ENCODE measurements at regions not wholly inside any gene's neighbourhood (a gene's known extent, or its start where the extent isn't known, plus 50 kb on each side); places are given as distances from the start of the nearest gene placed in this dataset.

- no peak for DNase-seq
- Histone ChIP-seq H3K9me3 (replicated peaks in 1 of 3) (no peaks in the 10 kb centered on the region), H3K4me1 (replicated peaks in 1 of 2) (no peaks in the 10 kb centered on the region), H3K4me3 (no peak overlapping the region), H3K36me3 (replicated peaks in 1 of 2) (no peaks in the 10 kb centered on the region), H3K27me3 (no peaks in the 10 kb centered on the region), H3K27ac (no peak overlapping the region)
- no peak for TF ChIP-seq CTCF (IDR thresholded peaks at IDR 0.05)
- TF ChIP-seq POLR2A (IDR thresholded peaks at IDR 0.05) = no peak
- WGBS, 4 donors = 65 to 73% (median 72%) methylated on average over 2 of the region's 2 CpGs
- intact Hi-C loops (cut with DNase I) = no loop called here
Observed at GRCh38 chr6:95785785-95786184, 208.4 kb downstream of the MANEA start.

- WGBS, 4 donors = 78 to 93% (median 84%) methylated on average over 3 of the region's 3 CpGs
- H3K4me1 ChIP-seq (replicated peaks in 1 of 2) = no peaks in the 10 kb centered on the region
- H3K27ac ChIP-seq = no peak overlapping the region
- no peaks in the 10 kb centered on the region for H3K27me3 ChIP-seq
- intact Hi-C loops (cut with DNase I) = no loop called here
- no peaks in the 10 kb centered on the region for H3K9me3 ChIP-seq (replicated peaks in 1 of 3)
- no peaks in the 10 kb centered on the region for H3K36me3 ChIP-seq (replicated peaks in 1 of 2)
- DNase-seq = no peak
- no peak overlapping the region for H3K4me3 ChIP-seq
- TF ChIP-seq POLR2A (IDR thresholded peaks at IDR 0.05) (no peak), CTCF (IDR thresholded peaks at IDR 0.05) (no peak)
Observed at GRCh38 chr6:95786802-95787201, 209.5 kb downstream of the MANEA start.

DNA sequence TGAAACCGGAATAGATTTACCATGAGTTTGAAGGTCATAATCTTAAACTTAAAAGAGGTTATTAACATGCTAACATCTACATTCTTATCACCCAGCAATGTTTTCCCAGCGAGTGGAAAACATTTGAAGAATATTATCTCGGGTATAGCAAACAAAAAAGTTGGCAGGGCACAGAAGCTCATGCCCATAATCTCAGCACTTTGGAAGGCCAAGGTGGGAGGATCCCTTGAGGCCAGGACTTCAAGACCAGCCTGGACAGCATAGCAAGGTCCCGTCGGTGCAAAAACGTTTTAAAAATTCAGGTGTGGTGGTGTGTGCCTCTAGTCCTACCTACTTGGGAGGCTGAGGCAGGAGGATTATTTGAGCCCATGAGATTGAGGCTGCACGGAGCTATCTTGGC lies 213.5 kb downstream of the MANEA start:
- TF ChIP-seq POLR2A (IDR thresholded peaks at IDR 0.05) = no peak
- TF ChIP-seq CTCF (IDR thresholded peaks at IDR 0.05) = no peak
- H3K27ac ChIP-seq = no peak overlapping the region
- intact Hi-C loops (cut with DNase I) = no loop called here
- no peaks in the 10 kb centered on the region for H3K9me3 ChIP-seq (replicated peaks in 1 of 3)
- no peaks in the 10 kb centered on the region for H3K4me1 ChIP-seq (replicated peaks in 1 of 2)
- no peaks in the 10 kb centered on the region for H3K27me3 ChIP-seq
- WGBS, 4 donors = 65 to 74% (median 66%) methylated on average over 7 of the region's 7 CpGs
- no peaks in the 10 kb centered on the region for H3K36me3 ChIP-seq (replicated peaks in 1 of 2)
- DNase-seq = no peak
- no peak overlapping the region for H3K4me3 ChIP-seq

DNA sequence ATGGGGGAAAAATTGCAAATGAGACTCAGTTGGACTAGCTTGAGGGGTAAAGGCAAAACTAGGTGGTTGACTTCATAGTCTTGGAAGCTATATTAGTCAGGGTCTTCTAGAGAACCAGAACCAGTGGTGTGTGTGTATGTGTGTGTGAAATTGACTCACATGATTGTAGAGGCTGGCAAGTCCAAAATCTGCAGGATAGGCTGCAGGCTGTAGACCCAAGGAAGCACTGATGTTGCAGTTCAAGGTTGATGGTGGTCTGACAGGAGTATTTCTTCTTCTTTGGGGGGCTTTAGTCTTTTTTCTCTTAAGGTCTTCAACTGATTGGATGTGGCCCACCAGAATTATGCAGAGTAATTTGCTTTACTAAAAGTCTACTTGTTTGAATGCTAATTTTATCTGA lies 217.4 kb downstream of the MANEA start:
- H3K36me3 ChIP-seq (replicated peaks in 1 of 2) = no peaks in the 10 kb centered on the region
- no peak for TF ChIP-seq CTCF (IDR thresholded peaks at IDR 0.05)
- no peak for TF ChIP-seq POLR2A (IDR thresholded peaks at IDR 0.05)
- H3K27ac ChIP-seq = no peak overlapping the region
- no peaks in the 10 kb centered on the region for H3K9me3 ChIP-seq (replicated peaks in 1 of 3)
- H3K27me3 ChIP-seq = no peaks in the 10 kb centered on the region
- no peak overlapping the region for H3K4me3 ChIP-seq
- intact Hi-C loops (cut with DNase I) = no loop called here
- no peak for DNase-seq
- no peaks in the 10 kb centered on the region for H3K4me1 ChIP-seq (replicated peaks in 1 of 2)

Measured in adrenal gland (tissue), 9 donors.